HG02759 (cell line): ENCODE measurements at regions not wholly inside any gene's neighbourhood (a gene's known extent, or its start where the extent isn't known, plus 50 kb on each side); places are given as distances from the start of the nearest gene placed in this dataset.

Experiments
- ATAC-seq: cut with Tn5 transposase; IDR thresholded peaks from one replicate; pipeline ENCODE4 v1.9.1; 2021; ENCODE audit warnings: mild to moderate bottlenecking, moderate library complexity; ENCODE audit not compliant: unreplicated experiment

- no peak for ATAC-seq
These were observed 131.4 kb upstream of the UBASH3B start for GRCh38 chr11:122523846-122524805.

GRCh38 chr11:122521626-122522025 lies 133.9 kb upstream of the UBASH3B start:
- no peak for ATAC-seq

- no peak for ATAC-seq
These were observed 137.8 kb upstream of the UBASH3B start for GRCh38 chr11:122517403-122518379.

- no peak for ATAC-seq
These were observed 138.8 kb upstream of the UBASH3B start for GRCh38 chr11:122516686-122517085.

GRCh38 chr11:122513997-122514396 lies 141.5 kb upstream of the UBASH3B start:
- ATAC-seq, result no peak

- no peak for ATAC-seq
These were observed 142.2 kb upstream of the UBASH3B start for GRCh38 chr11:122513328-122513727.

GRCh38 chr11:122512688-122513087 lies 142.8 kb upstream of the UBASH3B start:
- ATAC-seq, result no peak

GRCh38 chr11:122509899-122510298 lies 145.6 kb upstream of the UBASH3B start:
- no peak for ATAC-seq

GRCh38 chr11:122509091-122509490 lies 146.4 kb upstream of the UBASH3B start:
- no peak for ATAC-seq

GRCh38 chr11:122505304-122506006 lies 150.1 kb upstream of the UBASH3B start:
- peak; percentile 69 for ATAC-seq

- ATAC-seq, result no peak
These were observed 161.3 kb upstream of the UBASH3B start for GRCh38 chr11:122494221-122494620.

- no peak for ATAC-seq
These were observed 164.0 kb upstream of the UBASH3B start for GRCh38 chr11:122491509-122491908.

GRCh38 chr11:122488892-122489706 lies 166.4 kb upstream of the UBASH3B start:
- ATAC-seq, result no peak

- no peak for ATAC-seq
These were observed 167.9 kb upstream of the UBASH3B start for GRCh38 chr11:122487669-122488068.

- ATAC-seq, result no peak
These were observed 168.6 kb upstream of the UBASH3B start for GRCh38 chr11:122486793-122487495.

GRCh38 chr11:122478986-122479385 lies 176.5 kb upstream of the UBASH3B start:
- ATAC-seq, result no peak

GRCh38 chr11:122468965-122469364 lies 186.6 kb upstream of the UBASH3B start:
- ATAC-seq, result no peak

- no peak for ATAC-seq
These were observed 192.0 kb upstream of the UBASH3B start for GRCh38 chr11:122463530-122463929.

- ATAC-seq, result no peak
These were observed 196.5 kb upstream of the UBASH3B start for GRCh38 chr11:122459064-122459463.
